GM23338 (cell line): ENCODE measurements at regions not wholly inside any gene's neighbourhood (a gene's known extent, or its start where the extent isn't known, plus 50 kb on each side); places are given as distances from the start of the nearest gene placed in this dataset.

Source experiments
- EZH2phosphoT487 ChIP-seq: fragments of 200-600 bp; sonication (generic); IDR thresholded peaks from one replicate; pipeline ENCODE4 v1.8.1; 2018; ENCODE audit warnings: antibody characterized with exemption; ENCODE audit not compliant: unreplicated experiment
- TF ChIP-seq, protein P1 (sequence below), 2 experiments: fragments of 200-600 bp in 1 of 2; sonication (generic) in 1 of 2; conservative IDR thresholded peaks; 2 replicates each; pipeline versions ENCODE4 v1.5.1 to v1.6.1; 2016 to 2017; ENCODE audit warnings: antibody characterized with exemption in 2 of 2, low read depth in 2 of 2, mild to moderate bottlenecking in 2 of 2, moderate library complexity in 1 of 2

DNA sequence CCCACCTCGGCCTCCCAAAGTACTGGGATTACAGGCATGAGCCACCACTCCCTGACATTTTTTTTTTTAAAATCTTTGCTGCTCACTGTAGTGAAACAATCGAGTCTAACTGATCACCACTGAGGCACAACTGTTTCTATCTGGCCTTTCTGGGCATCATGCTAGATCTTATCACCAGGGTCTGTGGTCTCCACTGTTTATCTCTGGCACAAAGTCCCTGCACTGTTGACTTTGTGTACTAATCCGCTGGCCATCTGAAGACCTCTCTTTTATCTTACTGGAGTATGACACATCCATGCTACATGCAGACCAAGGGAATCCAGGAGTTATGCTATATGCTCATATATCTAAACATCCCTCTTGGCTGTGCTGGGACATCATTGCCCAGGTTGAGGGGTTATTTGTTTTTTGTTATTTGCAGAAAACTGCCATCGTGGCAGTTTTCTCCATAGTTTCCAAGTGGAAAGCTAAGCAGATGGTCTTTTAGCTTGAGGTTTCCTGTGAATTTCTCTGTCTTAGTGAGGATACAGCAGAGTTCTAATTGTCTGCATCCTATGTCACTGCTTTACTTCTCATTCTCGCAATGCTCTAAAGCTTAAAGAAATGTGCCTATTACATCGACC lies 456.9 kb downstream of the CCER1 start:
- TF ChIP-seq, protein P1, sequence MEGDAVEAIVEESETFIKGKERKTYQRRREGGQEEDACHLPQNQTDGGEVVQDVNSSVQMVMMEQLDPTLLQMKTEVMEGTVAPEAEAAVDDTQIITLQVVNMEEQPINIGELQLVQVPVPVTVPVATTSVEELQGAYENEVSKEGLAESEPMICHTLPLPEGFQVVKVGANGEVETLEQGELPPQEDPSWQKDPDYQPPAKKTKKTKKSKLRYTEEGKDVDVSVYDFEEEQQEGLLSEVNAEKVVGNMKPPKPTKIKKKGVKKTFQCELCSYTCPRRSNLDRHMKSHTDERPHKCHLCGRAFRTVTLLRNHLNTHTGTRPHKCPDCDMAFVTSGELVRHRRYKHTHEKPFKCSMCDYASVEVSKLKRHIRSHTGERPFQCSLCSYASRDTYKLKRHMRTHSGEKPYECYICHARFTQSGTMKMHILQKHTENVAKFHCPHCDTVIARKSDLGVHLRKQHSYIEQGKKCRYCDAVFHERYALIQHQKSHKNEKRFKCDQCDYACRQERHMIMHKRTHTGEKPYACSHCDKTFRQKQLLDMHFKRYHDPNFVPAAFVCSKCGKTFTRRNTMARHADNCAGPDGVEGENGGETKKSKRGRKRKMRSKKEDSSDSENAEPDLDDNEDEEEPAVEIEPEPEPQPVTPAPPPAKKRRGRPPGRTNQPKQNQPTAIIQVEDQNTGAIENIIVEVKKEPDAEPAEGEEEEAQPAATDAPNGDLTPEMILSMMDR (conservative IDR thresholded peaks at IDR 0.05; ENCODE audit: low read depth in 2 of 2): no peak
- TF ChIP-seq EZH2phosphoT487: no peak
